ENCODE measurements at regions not wholly inside any gene's neighbourhood (a gene's known extent, or its start where the extent isn't known, plus 50 kb on each side); places are given as distances from the start of the nearest gene placed in this dataset.

- Histone ChIP-seq H3K4me1 (no peaks in the 10 kb centered on the region), H3K4me3 (no peak overlapping the region), H3K36me3 (no peaks in the 10 kb centered on the region), H3K27me3 (no peaks in the 10 kb centered on the region), H3K9me3 (no peaks in the 10 kb centered on the region), H3K27ac (no peak overlapping the region)
- ATAC-seq (ENCODE audit: low FRiP score in 2 of 2): no peak
- TF ChIP-seq CTCF (IDR thresholded peaks at IDR 0.05) (no peak), POLR2A (IDR thresholded peaks at IDR 0.05) (no peak), EP300 (IDR thresholded peaks at IDR 0.05) (no peak), POLR2AphosphoS5 (IDR thresholded peaks at IDR 0.05) (no peak)
- no peak for DNase-seq
- WGBS, 2 donors: 83% methylated on average over 1 of the region's 1 CpG
Measured at GRCh38 chr6:19153981-19154295, 683.2 kb upstream of the ID4 start.

GRCh38 chr6:19156443-19156842 is 680.7 kb upstream of the ID4 start:
- WGBS, 2 donors: 91% methylated on average over 2 of the region's 2 CpGs
- Histone ChIP-seq H3K27me3 (no peaks in the 10 kb centered on the region), H3K4me1 (no peaks in the 10 kb centered on the region), H3K4me3 (no peak overlapping the region), H3K27ac (no peak overlapping the region), H3K36me3 (no peaks in the 10 kb centered on the region), H3K9me3 (no peaks in the 10 kb centered on the region)
- TF ChIP-seq EP300 (IDR thresholded peaks at IDR 0.05) (no peak), CTCF (IDR thresholded peaks at IDR 0.05) (no peak), POLR2A (IDR thresholded peaks at IDR 0.05) (no peak), POLR2AphosphoS5 (IDR thresholded peaks at IDR 0.05) (no peak)
- DNase-seq (no peak), ATAC-seq (ENCODE audit: low FRiP score in 2 of 2) (no peak)

DNA sequence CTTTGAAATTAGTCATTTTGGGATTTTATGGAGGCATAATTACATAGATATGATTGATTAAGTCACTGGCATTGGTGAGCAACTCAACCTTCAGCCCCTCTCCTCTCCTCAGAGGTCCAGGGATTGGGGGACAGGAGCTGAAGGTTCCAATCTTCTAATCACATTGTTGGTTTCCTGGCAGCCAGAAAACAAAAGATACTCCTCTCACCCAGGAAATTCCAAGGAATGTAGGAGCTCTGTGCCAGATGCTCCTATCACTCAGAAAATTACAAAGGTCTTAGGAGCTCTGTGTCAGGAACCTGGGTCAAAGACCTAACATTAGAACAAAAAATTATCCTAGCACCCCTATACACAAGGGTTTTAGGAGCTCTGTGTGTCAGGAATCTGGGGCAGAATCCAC is 679.7 kb upstream of the ID4 start:
- no peak overlapping the region for H3K4me3 ChIP-seq
- no peak overlapping the region for H3K27ac ChIP-seq
- ATAC-seq (ENCODE audit: low FRiP score in 2 of 2): no peak

GRCh38 chr6:19158586-19158985 is 678.6 kb upstream of the ID4 start:
- TF ChIP-seq EP300 (IDR thresholded peaks at IDR 0.05): no peak
- no peak for TF ChIP-seq POLR2AphosphoS5 (IDR thresholded peaks at IDR 0.05)
- no peak for TF ChIP-seq POLR2A (IDR thresholded peaks at IDR 0.05)
- TF ChIP-seq CTCF (IDR thresholded peaks at IDR 0.05): no peak
- DNase-seq: no peak
- no peak for ATAC-seq (ENCODE audit: low FRiP score in 2 of 2)
- 76 to 96% methylated on average over 1 of the region's 1 CpG for WGBS, 2 donors
- Histone ChIP-seq H3K27me3 (no peaks in the 10 kb centered on the region), H3K9me3 (no peaks in the 10 kb centered on the region), H3K27ac (no peak overlapping the region), H3K4me3 (no peak overlapping the region), H3K4me1 (no peaks in the 10 kb centered on the region), H3K36me3 (no peaks in the 10 kb centered on the region)

More for the DNA sequence above, 679.7 kb upstream of the ID4 start:
- Histone ChIP-seq H3K4me1 (no peaks in the 10 kb centered on the region), H3K9me3 (no peaks in the 10 kb centered on the region), H3K36me3 (no peaks in the 10 kb centered on the region), H3K27me3 (no peaks in the 10 kb centered on the region)
- TF ChIP-seq POLR2AphosphoS5 (IDR thresholded peaks at IDR 0.05): no peak
- no peak for TF ChIP-seq EP300 (IDR thresholded peaks at IDR 0.05)
- no peak for TF ChIP-seq CTCF (IDR thresholded peaks at IDR 0.05)
- no peak for TF ChIP-seq POLR2A (IDR thresholded peaks at IDR 0.05)
- DNase-seq: no peak

DNA sequence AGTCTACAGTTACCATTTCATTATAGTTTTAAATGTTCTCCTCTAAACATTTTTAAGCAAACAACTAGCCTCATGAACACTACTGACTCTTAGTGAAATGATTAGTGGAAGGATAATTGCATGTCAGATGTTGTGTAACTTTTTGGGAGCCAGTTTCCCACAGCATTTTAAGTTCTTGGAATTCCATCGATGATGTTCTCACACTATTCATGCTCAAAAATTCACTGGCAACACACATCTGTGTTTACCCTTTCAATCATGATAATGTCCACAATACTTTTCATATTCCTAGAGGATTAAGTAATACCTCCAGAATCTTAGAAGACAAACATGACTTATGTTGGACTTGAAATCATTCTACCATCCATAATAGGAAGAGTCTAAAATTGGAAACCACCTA is 678.1 kb upstream of the ID4 start:
- 52 to 63% methylated on average over 1 of the region's 1 CpG for WGBS, 2 donors
- TF ChIP-seq EP300 (IDR thresholded peaks at IDR 0.05) (no peak), CTCF (IDR thresholded peaks at IDR 0.05) (no peak), POLR2AphosphoS5 (IDR thresholded peaks at IDR 0.05) (no peak), POLR2A (IDR thresholded peaks at IDR 0.05) (no peak)
- DNase-seq (no peak), ATAC-seq (ENCODE audit: low FRiP score in 2 of 2) (peak in 1 of 2 donors; percentile 45)
- H3K36me3 ChIP-seq: no peaks in the 10 kb centered on the region
- no peaks in the 10 kb centered on the region for H3K4me1 ChIP-seq
- no peak overlapping the region for H3K27ac ChIP-seq
- H3K9me3 ChIP-seq: no peaks in the 10 kb centered on the region
- no peak overlapping the region for H3K4me3 ChIP-seq
- no peaks in the 10 kb centered on the region for H3K27me3 ChIP-seq

All from upper lobe of left lung (tissue), 6 donors.